Inflammatory macrophage treated with lipopolysaccharide for 4 hours (primary cell): ENCODE measurements at regions not wholly inside any gene's neighbourhood (a gene's known extent, or its start where the extent isn't known, plus 50 kb on each side); places are given as distances from the start of the nearest gene placed in this dataset.

ENCODE experiments used
- DNase-seq: peaks from one replicate; pipeline ENCODE4 v3.0.0-alpha.2; 2020

- no peak for DNase-seq
Observed at GRCh38 chr9:16356196-16356765, 514.2 kb downstream of the BNC2 start.

DNA sequence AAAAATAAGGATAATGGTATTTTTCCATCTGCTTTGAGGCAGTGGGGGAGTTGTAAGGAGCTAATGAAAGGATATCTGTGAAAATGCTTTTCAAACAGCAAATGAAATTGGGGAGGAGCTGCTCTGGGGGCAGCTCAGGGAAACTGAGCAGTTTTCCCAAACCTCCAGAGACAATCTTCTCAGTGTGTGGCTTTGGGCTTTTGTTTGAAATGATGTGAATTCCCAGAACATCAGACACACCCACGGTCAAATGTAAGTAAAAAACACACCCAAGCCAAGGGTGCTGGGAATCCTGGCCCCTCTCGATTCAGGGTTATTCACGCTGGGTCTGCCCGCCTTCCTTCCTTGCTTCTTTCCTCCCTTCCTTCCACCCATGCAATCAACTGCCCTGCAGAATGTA, 512.6 kb downstream of the BNC2 start:
- DNase-seq, result no peak

DNA sequence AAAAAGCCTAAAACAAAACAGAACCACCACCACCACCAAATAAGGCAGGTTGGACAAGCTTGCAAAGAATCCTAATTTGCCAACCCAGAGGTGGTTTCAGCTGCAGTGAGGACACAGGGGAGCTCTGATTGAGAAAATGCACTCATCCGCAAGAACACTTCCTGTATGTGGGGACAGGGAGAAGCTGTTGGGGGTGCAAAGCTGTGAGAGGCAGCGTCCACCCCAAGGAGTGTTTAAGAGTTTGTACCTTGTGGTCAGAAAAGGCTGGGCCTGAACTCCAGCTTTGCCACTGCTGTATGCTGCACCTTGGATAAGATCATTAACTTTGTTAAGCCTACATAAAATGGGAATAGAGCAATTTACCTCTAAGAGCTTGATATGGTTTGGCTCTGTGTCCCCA, 511.7 kb downstream of the BNC2 start:
- DNase-seq, result no peak
